T-helper 2 cell treated with Interferon-gamma antibody and Interleukin-4, amounts not matched to agents 5 μg/mL and 100 μg/mL, for 36 hours (primary cell): ENCODE measurements at regions not wholly inside any gene's neighbourhood (a gene's known extent, or its start where the extent isn't known, plus 50 kb on each side); places are given as distances from the start of the nearest gene placed in this dataset.
"Not testable (repeated sequence)": the region's sequence is repeated elsewhere in the genome, so short reads cannot be mapped to it uniquely, and the experiment has no call there.

Experiments used
- DNase-seq: peaks from one replicate; pipeline ENCODE4 v3.0.0; 2021; ENCODE audit warnings: low spot score
- H3K27ac Mint-ChIP-seq: one replicate; pipeline ENCODE4 v1.8.0; 2021; ENCODE audit warnings: mild to moderate bottlenecking, mixed read lengths
- H3K27me3 Mint-ChIP-seq: one replicate; pipeline ENCODE4 v1.8.0; 2021; ENCODE audit warnings: low read depth, mixed read lengths
- H3K36me3 Mint-ChIP-seq: one replicate; pipeline ENCODE4 v1.8.0; 2021; ENCODE audit warnings: low read depth, mixed read lengths
- H3K4me1 Mint-ChIP-seq: one replicate; pipeline ENCODE4 v1.8.0; 2021; ENCODE audit warnings: low read depth, mixed read lengths
- H3K4me3 Mint-ChIP-seq: one replicate; pipeline ENCODE4 v1.8.0; 2022; ENCODE audit warnings: mild to moderate bottlenecking, moderate library complexity, mixed read lengths
- H3K9me3 Mint-ChIP-seq: one replicate; pipeline ENCODE4 v1.8.0; 2021; ENCODE audit warnings: mixed read lengths

- not testable (repeated sequence) for H3K27ac Mint-ChIP-seq, H3K4me1 Mint-ChIP-seq, H3K9me3 Mint-ChIP-seq, H3K27me3 Mint-ChIP-seq, H3K36me3 Mint-ChIP-seq, DNase-seq, H3K4me3 Mint-ChIP-seq
These were observed 119.2 kb downstream of the SEPTIN14 start for GRCh38 chr7:55743454-55743717.

- H3K4me3 Mint-ChIP-seq, H3K9me3 Mint-ChIP-seq, DNase-seq, H3K27me3 Mint-ChIP-seq, H3K4me1 Mint-ChIP-seq, H3K27ac Mint-ChIP-seq, H3K36me3 Mint-ChIP-seq: not testable (repeated sequence)
These were observed 119.7 kb downstream of the SEPTIN14 start for GRCh38 chr7:55742651-55743453.

GRCh38 chr7:55741721-55742631 is 120.6 kb downstream of the SEPTIN14 start:
- not testable (repeated sequence) for H3K9me3 Mint-ChIP-seq, DNase-seq, H3K4me1 Mint-ChIP-seq, H3K27me3 Mint-ChIP-seq, H3K36me3 Mint-ChIP-seq, H3K27ac Mint-ChIP-seq, H3K4me3 Mint-ChIP-seq

GRCh38 chr7:55740633-55741250 is 121.8 kb downstream of the SEPTIN14 start:
- H3K9me3 Mint-ChIP-seq, H3K27ac Mint-ChIP-seq, H3K4me1 Mint-ChIP-seq, H3K4me3 Mint-ChIP-seq, DNase-seq, H3K36me3 Mint-ChIP-seq, H3K27me3 Mint-ChIP-seq: not testable (repeated sequence)

GRCh38 chr7:55740053-55740452 is 122.5 kb downstream of the SEPTIN14 start:
- H3K4me1 Mint-ChIP-seq, H3K36me3 Mint-ChIP-seq, H3K9me3 Mint-ChIP-seq, H3K27me3 Mint-ChIP-seq, H3K27ac Mint-ChIP-seq, DNase-seq, H3K4me3 Mint-ChIP-seq: not testable (repeated sequence)

- not testable (repeated sequence) for DNase-seq, H3K27ac Mint-ChIP-seq, H3K4me1 Mint-ChIP-seq, H3K27me3 Mint-ChIP-seq, H3K4me3 Mint-ChIP-seq, H3K9me3 Mint-ChIP-seq, H3K36me3 Mint-ChIP-seq
These were observed 125.8 kb downstream of the SEPTIN14 start for GRCh38 chr7:55736641-55737221.

GRCh38 chr7:55733241-55734140 is 129.1 kb downstream of the SEPTIN14 start:
- Mint-ChIP-seq H3K27ac (no peak overlapping the region), H3K27me3 (no peaks in the 10 kb centered on the region), H3K4me1 (no peaks in the 10 kb centered on the region), H3K36me3 (no peaks in the 10 kb centered on the region), H3K4me3 (no peak overlapping the region), H3K9me3 (no peaks in the 10 kb centered on the region)
- DNase-seq: no peak

GRCh38 chr7:55731931-55732330 is 130.6 kb downstream of the SEPTIN14 start:
- Mint-ChIP-seq H3K36me3 (no peaks in the 10 kb centered on the region), H3K4me1 (no peaks in the 10 kb centered on the region), H3K27me3 (no peaks in the 10 kb centered on the region), H3K27ac (no peak overlapping the region), H3K4me3 (no peak overlapping the region), H3K9me3 (no peaks in the 10 kb centered on the region)
- no peak for DNase-seq

GRCh38 chr7:55730197-55730596 is 132.4 kb downstream of the SEPTIN14 start:
- Mint-ChIP-seq H3K9me3 (no peaks in the 10 kb centered on the region), H3K4me1 (no peaks in the 10 kb centered on the region), H3K4me3 (no peak overlapping the region), H3K36me3 (no peaks in the 10 kb centered on the region), H3K27me3 (no peaks in the 10 kb centered on the region), H3K27ac (no peak overlapping the region)
- no peak for DNase-seq

GRCh38 chr7:55723621-55723941 is 139.0 kb downstream of the SEPTIN14 start:
- DNase-seq: no peak
- no peaks in the 10 kb centered on the region for H3K4me1 Mint-ChIP-seq
- H3K4me3 Mint-ChIP-seq: no peak overlapping the region
- no peaks in the 10 kb centered on the region for H3K27me3 Mint-ChIP-seq
- no peak overlapping the region for H3K27ac Mint-ChIP-seq
- H3K36me3 Mint-ChIP-seq: no peaks in the 10 kb centered on the region
- H3K9me3 Mint-ChIP-seq: no peaks in the 10 kb centered on the region

GRCh38 chr7:55722874-55723620 is 139.5 kb downstream of the SEPTIN14 start:
- H3K4me1 Mint-ChIP-seq: not testable (repeated sequence)

GRCh38 chr7:55721004-55721403 is 141.5 kb downstream of the SEPTIN14 start:
- H3K9me3 Mint-ChIP-seq, H3K4me1 Mint-ChIP-seq, H3K27me3 Mint-ChIP-seq, DNase-seq, H3K27ac Mint-ChIP-seq, H3K36me3 Mint-ChIP-seq, H3K4me3 Mint-ChIP-seq: not testable (repeated sequence)

More at GRCh38 chr7:55722874-55723620, 139.5 kb downstream of the SEPTIN14 start:
- not testable (repeated sequence) for H3K4me3 Mint-ChIP-seq, DNase-seq, H3K36me3 Mint-ChIP-seq, H3K27ac Mint-ChIP-seq, H3K27me3 Mint-ChIP-seq, H3K9me3 Mint-ChIP-seq
